ENCODE measurements at regions not wholly inside any gene's neighbourhood (a gene's known extent, or its start where the extent isn't known, plus 50 kb on each side); places are given as distances from the start of the nearest gene placed in this dataset.
A peak's percentile ranks its signal among the peaks of the same experiment; 100 is the strongest.

DNA sequence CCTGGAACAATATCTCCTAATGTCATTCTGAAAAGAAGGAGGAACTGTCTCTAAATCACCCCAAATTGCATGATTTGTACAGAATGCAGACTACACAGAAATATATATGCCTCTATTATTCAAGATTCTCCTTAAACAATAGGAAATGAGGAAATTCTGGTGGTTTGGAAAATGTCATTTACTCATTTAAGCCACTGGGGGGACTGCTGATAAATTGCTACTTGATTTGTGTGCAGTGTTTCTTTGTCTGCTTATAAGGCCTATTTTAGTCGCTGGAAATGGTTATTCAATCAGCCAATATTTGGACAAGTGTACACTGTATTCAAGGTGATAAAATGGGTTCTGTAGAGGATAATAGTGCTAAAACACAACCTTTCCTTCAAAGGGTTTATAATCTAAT, 801.9 kb upstream of the CELF4 start:
- DNase-seq: no peak

DNA sequence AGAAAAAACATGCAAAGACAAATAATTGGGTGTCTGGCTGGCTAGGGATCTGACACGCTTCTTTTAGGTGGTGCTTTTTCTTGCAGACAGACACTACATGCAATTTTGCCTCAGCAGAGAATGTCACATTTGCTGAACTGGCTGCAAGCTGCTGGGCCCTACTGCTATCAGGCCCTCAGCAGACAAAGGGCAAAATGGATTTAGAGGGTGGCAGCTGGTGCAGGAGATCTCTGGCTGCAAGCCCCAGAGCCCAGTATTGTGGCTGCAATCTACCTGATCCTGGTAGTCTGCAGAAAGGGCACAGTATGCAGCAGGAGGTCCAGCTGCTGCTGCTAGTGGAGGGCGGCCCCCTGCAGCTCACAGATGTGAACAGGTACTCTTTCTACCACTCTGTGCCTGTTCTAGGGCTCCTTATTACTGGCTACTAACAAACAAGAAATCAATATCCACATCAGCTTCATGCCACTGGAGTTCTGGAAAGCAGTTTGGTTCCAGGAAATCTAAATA, 796.7 kb upstream of the CELF4 start:
- peak; percentile 47 for DNase-seq

- DNase-seq: no peak
These were observed 793.4 kb upstream of the CELF4 start for GRCh38 chr18:38358805-38359657.

GRCh38 chr18:38353149-38353548, 787.6 kb upstream of the CELF4 start:
- no peak for DNase-seq

- DNase-seq: no peak
These were observed 784.5 kb upstream of the CELF4 start for GRCh38 chr18:38350141-38350540.

DNA sequence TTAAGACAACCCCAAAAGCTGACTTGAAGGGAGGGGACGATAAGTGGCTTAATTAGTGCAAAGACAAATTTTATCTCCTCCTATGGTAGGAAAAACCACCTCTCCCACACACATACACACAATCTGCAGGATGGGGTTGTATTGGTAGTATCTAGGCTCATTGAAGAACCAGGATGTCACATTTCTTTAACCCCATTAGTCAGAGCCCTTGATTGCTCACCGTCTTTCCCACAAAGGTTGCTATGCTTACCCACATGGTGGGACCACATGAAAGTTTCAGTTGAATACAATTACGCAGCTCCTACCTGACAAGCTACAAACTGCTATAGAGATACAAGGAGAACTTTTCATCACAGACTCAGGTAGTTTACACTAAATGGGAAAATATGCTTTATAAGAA, 765.0 kb upstream of the CELF4 start:
- no peak for DNase-seq

- no peak for DNase-seq
These were observed 763.5 kb upstream of the CELF4 start for GRCh38 chr18:38329145-38329544.

- DNase-seq: no peak
These were observed 756.6 kb upstream of the CELF4 start for GRCh38 chr18:38322206-38322605.

GRCh38 chr18:38321262-38321661, 755.7 kb upstream of the CELF4 start:
- no peak for DNase-seq

GRCh38 chr18:38318416-38318815, 752.8 kb upstream of the CELF4 start:
- no peak for DNase-seq

GRCh38 chr18:38313831-38314230, 748.2 kb upstream of the CELF4 start:
- DNase-seq: no peak

- DNase-seq: no peak
These were observed 746.9 kb upstream of the CELF4 start for GRCh38 chr18:38312532-38312931.

GRCh38 chr18:38310936-38311335, 745.3 kb upstream of the CELF4 start:
- DNase-seq: no peak

- DNase-seq: no peak
These were observed 742.3 kb upstream of the CELF4 start for GRCh38 chr18:38307914-38308313.

DNA sequence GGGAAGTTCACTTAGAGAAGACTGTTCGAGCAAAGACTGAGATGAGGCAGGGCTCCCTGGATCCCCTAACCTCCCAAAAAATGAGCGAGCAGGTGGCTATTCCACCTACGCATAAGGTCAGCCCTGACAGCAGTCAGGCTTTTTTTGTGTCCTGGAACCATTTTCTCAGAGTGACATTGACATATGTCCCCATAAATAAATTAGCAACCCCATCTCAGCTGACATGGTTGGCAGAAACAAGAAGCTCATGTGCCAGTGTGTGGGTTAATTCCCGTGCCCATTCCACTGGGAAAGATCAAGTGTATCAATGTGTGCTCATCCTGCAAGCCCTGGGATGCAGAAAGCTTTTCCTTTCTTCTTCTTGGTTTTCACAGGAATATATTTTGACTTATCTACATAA, 740.4 kb upstream of the CELF4 start:
- no peak for DNase-seq

- no peak for DNase-seq
These were observed 736.0 kb upstream of the CELF4 start for GRCh38 chr18:38301621-38302020.

DNA sequence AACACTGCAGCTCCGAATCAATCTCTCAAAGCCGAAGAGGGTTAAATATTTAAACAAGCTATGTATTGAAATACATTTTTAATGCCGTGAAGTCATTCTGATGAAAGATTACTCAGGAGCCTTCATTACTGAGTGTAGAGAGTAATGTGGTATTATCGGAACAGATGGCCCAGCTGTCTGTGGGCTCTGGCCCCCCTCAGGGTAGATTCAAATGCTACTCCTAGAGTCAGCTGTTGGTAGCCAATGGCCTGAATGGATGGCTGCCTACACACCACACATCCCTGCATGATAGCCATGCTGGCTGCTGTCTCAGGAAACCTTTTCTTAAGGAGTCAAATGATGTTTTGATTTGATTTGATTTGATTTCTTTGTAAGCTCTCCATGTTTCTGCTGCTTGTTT, 732.3 kb upstream of the CELF4 start:
- DNase-seq: no peak

DNA sequence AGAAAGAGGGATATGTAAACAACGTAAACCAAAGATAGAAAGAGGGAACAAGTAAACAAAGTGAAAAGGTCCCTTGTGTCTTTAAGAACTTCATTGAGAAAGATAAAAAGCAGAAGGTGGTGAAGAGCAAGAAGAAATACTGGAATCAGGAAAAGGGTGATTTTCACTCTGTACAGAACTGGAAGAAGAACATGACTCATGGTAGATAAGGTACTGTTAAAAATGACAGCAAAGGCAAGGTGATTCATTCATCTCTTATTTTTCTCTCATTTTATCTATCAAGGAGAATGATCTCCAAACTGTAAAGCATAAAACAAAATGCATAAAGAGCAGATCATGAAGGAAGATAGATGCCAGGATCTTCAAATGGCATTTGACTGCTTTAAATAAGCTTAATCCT, 724.6 kb upstream of the CELF4 start:
- DNase-seq: no peak

DNA sequence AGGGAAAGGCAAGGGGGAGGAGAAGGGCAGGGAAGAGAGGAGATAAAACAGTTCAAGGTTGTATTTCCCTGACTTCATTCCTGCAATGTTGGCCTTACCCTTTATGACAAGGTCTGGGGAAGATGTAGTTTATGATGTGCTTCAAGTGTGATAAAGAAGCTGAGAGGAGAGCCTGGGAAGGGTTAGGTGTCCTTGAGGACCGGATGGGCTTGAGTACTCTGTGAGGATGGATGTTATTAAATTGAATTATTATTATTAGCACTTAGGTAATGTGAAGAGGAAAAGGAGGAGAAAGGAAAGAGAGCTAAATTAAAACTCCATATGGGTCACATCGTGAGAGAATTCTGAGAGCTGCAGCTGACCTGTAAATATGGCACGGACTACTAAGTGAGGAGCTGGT, 719.4 kb upstream of the CELF4 start:
- no peak for DNase-seq

DNA sequence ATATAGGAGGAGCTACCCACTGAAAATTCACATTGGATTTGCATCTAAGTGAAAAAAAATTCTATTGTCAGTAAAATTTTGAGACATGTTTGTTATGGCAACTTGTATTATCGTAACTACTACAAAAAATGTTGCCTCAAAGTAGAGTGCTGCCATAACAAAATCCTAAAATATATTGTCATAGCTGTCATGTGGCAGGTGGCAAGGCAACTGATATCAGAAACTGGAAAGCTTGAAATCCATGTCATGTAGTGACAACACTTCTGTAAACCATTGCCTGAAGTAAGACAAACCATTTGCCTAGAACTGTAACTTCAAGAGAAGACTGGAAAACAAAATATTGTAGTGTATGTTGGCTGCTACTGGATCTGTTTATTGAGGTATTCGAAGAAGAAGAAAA, 697.5 kb upstream of the CELF4 start:
- DNase-seq: no peak

- DNase-seq: no peak
These were observed 697.1 kb upstream of the CELF4 start for GRCh38 chr18:38262661-38263060.

DNA sequence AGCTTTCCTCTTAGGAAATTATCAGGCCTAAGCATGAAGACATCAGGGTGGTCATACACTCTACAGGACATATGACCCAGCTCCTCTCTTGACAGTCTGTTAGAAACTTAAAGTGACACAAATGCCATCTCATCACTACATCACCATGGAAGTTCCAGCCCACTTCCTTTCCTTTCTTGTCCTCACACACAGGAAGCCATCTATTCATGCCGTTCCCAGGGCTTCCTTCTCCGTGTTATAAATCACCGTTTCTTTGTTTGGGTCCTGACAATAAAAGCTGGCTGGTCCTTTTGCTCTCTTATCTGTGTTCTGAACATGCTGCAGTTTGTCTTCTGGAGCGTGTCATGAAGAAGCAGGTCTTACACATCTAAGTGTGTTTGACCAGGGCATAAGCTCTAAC, 692.1 kb upstream of the CELF4 start:
- DNase-seq: no peak

DNA sequence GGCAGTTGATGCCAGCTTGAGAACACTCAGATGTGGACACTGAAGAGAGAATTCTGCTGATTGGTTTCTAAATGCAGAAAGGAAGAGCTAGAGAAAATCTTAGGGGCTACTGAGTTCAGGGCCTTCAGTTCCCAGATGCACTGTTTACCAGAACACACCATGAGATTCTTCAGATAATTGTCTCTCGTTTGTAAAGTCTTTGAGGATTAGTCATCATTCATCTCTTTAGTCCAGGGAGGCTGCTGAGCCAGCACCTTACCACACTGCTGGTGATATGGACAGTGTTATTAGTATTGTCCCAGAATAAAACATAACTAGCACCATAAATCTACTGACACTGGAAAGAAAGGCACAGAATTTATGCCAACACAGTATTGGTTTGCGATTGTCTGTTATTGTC, 690.8 kb upstream of the CELF4 start:
- peak; percentile 14 for DNase-seq

DNA sequence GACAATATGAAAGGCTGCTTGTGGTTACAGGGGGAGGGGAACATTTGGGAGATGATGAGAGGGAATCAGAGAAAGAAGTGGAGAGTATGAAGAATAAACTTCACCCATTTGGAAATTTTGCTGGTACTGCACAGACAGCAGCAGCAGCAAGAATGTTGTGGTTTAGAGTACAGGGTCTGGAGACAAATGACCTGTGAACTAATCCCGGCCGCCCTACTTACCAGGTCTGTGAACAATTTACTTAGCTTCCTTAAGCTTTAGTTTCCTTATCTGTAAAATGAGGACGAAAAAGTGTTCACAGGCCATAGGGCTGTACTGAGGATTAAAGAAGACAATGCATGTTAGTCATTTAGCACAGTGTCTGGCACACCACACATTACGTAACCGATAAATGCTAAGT, 685.4 kb upstream of the CELF4 start:
- no peak for DNase-seq

GRCh38 chr18:38244480-38244879, 678.9 kb upstream of the CELF4 start:
- DNase-seq: no peak

Measured in NCI-H1092 treated with DMSO at 0.1 percent for 48 hours (cell line).